Umbilical cord (tissue), 1 donor: ENCODE measurements at regions not wholly inside any gene's neighbourhood (a gene's known extent, or its start where the extent isn't known, plus 50 kb on each side); places are given as distances from the start of the nearest gene placed in this dataset.

ENCODE experiments used
- DNase-seq: peaks from one replicate; pipeline ENCODE4 v3.0.0-alpha.2; 2015; ENCODE audit warnings: low spot score

DNA sequence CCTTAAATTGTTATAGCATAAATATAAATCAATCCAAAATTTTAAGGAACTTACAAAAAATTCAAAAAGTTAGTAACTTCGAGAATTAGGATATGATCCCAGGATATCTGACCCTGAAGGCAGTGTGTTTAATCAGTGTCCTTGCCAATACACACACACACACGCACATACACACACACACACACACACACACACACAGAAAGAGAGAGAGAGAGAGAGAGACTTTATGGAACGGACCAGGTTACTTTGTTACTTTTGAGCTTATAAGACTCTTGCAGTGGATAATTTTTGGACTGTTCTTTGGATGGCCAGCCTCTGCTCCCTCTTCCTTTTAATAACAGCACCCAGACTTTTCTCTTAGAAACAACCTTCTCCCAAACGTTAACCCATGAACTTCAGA, 322.9 kb downstream of the NFIB start:
- DNase-seq, result no peak

DNA sequence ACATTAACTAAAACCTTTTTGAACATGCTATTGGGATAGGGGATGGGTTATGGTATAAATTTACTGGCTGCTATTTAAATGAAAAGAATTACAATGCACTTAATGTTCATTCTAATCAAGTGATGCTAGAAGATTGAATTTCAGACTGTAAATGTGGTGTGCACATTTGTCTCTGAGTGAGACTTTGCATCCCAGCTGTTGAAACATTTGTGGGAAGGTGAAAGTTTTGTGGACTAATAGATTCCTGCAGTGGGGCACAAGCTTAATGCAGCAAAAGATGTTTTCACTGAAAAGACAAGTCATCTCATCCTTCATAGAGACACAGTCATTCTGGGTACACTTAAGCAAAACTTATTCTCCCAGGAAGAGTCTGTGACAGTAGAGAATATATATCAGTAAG, 323.6 kb downstream of the NFIB start:
- no peak for DNase-seq

DNA sequence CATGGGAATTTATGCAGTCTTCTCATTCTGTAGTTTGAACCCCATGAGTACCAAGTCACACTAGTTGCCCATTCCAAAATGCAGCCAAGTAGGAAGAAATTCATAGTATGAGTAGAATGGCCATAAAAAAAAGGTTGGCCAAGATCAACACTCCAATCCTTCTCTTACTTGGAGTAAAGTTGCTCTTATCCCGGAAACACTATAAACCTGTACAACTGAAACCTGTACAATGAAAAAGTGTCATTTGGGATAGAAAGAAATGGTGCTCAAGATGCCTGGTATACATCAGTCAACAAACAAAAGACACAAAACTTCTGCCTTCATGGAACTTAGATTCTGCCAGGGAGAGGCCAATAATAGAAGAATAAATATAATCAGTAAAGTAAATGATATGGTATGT, 325.0 kb downstream of the NFIB start:
- no peak for DNase-seq

GRCh38 chr9:13983607-13984006, 330.3 kb downstream of the NFIB start:
- DNase-seq, result no peak

GRCh38 chr9:13979941-13980318, 334.0 kb downstream of the NFIB start:
- no peak for DNase-seq

DNA sequence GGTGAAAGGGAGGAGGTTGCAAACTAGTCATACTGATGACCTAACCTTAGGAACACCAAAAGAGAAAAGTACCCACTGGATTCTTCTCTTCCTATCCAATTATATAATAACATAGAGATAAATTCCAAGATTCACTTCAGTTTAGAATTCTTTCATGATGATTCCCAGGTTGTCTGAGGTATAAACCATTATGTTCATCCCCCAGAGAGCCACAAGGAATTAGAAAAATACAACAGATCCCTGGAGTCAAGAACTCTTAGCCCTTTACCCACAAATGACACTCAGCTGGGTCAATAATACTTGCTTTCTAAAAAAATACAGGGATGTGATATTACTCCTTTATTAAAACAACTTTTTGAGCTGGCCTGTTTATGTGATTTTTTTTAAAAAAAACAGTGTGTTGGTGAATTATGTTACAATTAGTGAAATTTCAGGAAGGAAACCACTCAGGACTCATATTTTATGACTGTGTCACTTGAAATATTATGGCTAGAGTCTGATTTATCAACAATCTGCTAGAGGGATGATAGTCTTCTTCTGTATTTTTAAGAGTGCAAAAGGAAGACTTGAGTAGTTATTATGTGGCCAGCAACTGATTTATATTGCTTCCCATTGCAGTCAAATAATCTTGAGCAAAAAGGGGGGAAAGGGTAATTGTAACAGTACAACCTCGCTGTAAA, 338.2 kb downstream of the NFIB start:
- no peak for DNase-seq

GRCh38 chr9:13974891-13975290, 339.1 kb downstream of the NFIB start:
- DNase-seq, result no peak

DNA sequence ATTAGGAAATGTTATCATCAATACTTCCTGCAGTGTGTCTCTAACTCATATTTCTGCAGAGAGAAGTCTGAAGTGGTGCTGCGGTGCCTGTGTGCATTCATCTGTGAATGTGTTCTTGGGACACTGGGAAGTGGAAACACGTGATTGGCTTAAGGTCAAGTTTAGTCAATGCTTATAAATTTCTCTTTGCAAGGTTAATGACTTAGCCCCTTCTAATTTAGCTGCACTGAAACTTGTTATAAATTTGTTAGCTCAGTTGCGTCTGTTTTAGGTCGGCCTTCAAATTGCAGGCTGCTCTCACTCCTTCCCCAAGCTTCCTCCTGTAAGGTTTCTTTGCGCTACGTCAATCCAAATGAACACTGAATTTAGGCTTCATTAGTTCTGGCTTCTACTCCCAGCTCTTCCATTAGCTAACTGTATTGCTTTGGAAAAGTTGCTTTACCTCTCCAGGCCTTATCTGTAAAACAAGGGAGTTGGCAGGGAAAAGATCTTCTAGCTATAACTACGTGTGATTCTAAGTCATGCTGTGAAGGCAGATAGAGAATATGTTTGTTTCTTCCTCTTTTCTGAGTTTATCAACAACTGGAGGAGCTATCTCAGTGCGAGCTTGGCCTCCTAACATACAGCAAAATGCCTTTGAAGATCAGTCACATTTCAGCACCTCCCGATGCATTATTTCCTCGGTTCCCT, 341.8 kb downstream of the NFIB start:
- no peak for DNase-seq

- DNase-seq, result no peak
These were observed 342.5 kb downstream of the NFIB start for GRCh38 chr9:13971415-13971814.

DNA sequence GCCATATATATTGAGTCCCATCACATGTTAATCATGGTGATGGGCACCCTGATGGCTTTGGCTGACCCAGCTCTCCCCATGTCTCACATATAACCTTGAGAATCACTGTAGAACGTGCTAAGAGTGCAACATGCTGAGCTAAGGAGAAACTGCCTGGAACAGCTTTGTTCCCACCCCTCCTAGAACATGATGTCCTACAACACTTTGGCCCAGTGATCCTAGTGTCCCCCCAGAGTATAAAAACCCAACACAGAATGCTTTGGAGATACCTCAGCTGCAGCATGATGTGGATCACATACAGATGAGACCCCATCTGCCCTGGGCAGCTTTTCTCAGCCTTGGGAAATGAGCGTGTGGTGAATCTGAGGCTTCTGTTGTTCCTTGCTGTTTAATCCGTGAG, 343.5 kb downstream of the NFIB start:
- no peak for DNase-seq

- no peak for DNase-seq
These were observed 343.9 kb downstream of the NFIB start for GRCh38 chr9:13970018-13970417.

GRCh38 chr9:13967438-13967837, 346.5 kb downstream of the NFIB start:
- no peak for DNase-seq

- DNase-seq, result peak; percentile 18
These were observed 346.9 kb downstream of the NFIB start for GRCh38 chr9:13967011-13967410.

- no peak for DNase-seq
These were observed 350.8 kb downstream of the NFIB start for GRCh38 chr9:13963005-13963653.

- peak; percentile 48 for DNase-seq
These were observed 351.9 kb downstream of the NFIB start for GRCh38 chr9:13962006-13962405.

DNA sequence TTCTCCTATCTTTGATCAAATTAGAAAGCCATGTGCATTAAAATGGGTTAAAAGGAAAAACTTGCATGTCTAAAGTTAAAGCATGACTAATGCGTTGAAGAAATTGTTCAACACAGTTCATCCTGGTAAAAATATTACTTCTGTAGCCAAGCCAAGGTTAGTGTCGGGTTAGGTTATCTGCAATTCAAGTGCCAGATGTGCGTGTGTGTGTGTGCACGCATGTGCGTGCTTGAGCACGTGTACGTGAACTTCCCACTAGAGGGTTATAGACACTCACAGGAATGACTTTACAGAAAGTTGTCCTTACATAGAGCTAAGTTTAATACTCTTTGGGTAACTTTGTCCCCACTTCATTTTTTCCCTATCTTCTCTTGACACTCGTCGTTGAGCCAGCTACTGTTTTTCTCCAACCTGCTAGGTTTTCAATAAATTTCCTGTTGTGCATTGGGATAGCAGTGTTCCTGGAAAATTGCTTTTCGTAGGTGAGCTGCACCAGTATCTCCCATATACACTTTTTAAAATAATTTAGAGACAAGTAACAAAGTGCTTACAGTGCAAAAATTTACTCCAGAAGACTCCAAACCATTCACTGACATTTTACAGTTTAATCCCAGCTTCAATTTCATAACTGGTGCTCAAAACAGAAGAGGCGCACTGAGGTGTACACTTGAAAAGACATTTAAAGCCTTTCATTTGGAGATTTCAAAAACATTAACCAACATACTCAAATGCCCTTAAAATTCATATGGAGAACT, 353.8 kb downstream of the NFIB start:
- DNase-seq, result peak; percentile 40

DNA sequence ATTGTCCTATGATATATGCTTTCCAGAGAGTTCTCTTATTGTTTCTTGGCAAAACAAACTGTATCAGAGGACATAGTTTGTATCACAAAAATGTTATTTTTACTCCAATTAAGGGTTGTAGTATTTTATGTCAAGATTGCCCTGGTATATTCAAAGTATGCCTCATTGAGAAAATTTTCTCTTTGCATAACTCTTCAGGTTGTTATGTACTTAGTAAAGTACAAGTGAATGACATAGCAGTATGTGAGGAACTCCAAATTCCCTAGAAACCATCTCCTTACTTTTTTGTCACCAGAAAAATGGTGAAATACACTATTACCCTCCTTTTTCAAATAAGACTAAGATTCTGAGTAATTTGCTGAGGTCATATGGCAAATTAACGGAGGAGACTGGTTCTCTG, 355.3 kb downstream of the NFIB start:
- DNase-seq, result no peak

DNA sequence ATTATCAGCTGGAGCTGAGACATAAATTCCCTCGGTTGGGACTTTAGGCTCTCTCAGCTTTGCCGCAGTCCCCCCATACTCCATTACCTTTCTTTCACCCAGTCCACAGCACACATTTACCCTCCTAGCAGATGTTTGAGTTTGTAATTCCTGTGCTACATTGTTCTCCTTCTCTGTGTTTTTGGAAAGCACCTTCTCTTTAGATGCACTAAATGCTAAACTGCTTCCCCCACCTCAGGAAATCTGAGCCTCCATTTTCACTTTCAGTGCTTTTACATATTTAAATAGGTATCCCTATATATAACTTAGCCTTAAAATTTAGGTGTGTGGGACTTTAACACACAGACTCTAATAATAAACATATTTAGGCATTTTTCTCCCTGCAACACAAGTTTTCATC, 356.9 kb downstream of the NFIB start:
- no peak for DNase-seq

DNA sequence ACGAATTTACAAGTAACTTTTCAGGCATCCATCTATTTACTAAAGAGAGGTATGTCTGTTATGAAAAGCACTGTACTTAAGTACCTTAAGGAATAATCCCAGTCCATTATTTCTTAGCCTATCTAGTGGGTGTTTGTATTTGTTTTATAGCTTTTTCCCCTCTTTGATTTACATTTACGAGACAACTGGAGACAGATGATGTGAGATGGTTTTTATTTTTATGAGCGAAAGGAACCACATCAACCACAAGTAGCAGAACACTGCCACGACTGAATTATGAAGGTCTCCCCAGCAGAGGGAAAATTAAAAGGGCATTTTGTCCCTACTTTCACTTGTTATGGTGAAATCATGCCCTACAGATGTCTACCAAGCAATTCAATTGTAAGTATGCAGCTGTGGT, 357.8 kb downstream of the NFIB start:
- peak; percentile 85 for DNase-seq

DNA sequence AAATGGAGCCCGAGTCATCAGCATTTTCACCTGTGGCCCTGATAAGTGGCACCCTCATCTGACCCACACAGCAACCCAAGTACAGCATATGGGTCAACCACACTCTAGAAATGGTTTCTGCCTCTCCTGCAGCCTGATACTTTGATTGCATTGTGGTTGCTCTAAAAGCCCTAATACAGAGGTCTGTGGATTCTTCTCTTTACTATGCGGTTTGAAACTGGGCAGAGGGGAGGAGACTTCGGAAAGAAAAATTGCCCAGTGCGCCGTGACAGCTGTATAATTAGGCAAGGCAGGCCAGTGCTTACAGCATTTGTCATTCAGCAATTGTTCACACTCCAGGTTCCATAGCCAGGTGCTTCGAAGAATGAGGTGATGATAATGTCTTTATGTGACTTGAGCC, 361.0 kb downstream of the NFIB start:
- no peak for DNase-seq

DNA sequence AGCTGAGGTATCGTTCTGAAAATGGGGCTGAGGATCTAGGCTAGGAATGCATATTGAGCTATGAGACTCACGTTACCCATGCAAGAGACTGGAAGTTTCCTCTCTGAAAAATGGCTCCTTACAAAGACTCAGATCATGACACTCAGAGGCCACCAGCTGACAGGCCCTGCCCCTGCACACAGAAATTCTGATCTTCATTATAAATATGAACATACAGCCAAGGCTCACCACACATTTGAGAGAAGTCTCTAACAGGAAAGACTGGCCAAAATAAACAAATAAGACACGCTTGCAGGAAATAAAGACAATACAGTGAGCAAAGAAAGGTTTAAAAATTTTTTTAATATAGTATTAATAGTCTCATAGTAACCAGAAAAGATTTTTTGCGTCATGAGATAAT, 365.9 kb downstream of the NFIB start:
- DNase-seq, result no peak

- no peak for DNase-seq
These were observed 370.8 kb downstream of the NFIB start for GRCh38 chr9:13943176-13943575.
